ENCODE measurements at regions not wholly inside any gene's neighbourhood (a gene's known extent, or its start where the extent isn't known, plus 50 kb on each side); places are given as distances from the start of the nearest gene placed in this dataset.
"Not testable (repeated sequence)": the region's sequence is repeated elsewhere in the genome, so short reads cannot be mapped to it uniquely, and the experiment has no call there.

DNA sequence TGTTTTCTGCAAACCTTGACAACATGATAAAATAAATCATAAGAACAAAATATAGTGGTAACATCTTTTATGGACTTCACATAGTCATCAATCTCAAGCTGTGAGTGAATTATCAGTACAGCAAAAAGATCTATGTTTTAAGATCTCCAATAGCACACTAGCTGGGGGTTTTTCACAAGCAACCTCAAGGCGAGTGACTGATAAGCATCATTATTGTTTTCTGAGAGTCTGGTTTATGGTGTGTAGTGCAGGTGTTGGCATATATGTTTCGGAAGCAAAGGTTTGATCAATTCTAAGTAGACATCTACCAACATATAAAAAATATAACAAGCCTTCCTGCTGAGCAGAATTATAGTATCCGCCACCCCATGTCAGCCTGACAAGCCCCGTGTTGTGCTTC is 403.8 kb upstream of the MGMT start:
- no peak for DNase-seq

DNA sequence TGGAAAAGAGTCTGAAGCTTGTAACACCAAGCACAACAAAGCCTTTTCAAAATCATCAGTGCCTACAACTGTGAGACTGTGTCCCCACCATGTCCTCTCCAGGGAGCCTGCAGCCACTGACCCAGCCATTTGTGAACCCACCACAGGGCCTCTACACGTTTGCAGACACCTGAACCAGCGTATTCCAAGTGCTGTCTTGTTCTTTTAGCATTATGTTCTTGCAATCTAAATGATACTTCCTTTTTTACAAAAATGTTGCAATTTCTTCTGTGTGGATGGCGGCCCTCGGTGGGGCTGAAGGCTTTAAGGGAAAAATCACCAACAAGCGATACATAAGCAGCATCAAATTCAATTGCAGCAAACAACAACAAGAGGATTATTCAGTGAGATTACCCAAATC is 403.2 kb upstream of the MGMT start:
- no peak for DNase-seq

DNA sequence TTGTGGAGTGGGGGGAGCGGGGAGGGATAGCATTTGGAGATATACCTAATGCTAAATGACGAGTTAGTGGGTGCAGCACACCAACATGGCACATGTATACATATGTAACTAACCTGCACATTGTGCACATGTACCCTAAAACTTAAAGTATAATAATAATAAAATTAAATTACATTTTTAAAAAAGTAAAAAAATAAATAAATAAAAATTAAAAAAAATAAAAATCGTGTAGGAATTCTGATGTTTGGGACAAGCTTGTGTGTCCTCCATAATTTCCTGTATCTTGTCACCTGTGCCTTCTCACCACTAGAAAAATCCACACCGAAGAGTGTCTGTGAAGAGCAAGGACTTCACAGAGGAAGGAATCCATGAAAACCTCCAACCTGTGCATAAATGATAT is 400.5 kb upstream of the MGMT start:
- DNase-seq: not testable (repeated sequence)

DNA sequence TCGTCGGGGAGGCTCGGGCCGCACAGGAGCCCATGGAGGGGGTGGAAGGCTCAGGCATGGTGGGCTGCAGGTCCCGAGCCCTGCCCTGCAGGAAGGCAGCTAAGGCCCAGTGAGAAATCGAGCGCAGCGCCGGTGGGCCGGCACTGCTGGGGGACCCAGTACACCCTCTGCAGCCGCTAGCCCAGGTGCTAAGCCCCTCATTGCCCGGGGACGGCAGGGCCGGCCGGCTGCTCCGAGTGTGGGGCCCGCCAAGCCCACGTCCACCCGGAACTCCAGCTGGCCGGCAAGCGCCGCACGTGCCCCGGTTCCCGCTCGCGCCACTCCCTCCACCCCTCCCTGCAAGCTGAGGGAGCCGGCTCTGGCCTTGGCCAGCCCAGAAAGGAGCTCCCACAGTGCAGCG is 395.6 kb upstream of the MGMT start:
- DNase-seq: not testable (repeated sequence)

DNA sequence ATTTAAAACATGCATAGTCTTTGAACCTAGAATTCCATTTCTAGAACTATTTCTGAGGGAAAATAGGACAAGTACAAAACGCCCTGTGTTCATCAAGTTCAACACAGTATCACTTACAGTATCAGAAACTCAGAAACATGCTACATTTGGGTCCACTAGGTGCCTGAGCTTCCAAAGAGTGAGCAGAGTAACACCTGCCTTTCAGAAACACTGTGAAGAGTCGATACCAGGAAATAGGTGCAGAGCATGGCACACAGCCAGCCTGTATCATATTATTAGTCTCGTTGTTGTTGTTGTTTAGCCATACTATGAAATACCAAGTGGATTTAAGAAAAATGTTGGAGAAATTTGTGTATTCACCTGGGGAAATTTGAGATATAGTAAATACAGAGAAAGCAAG is 392.1 kb upstream of the MGMT start:
- no peak for DNase-seq

GRCh38 chr10:129075508-129075907 is 391.5 kb upstream of the MGMT start:
- DNase-seq: no peak

GRCh38 chr10:129075927-129076326 is 391.1 kb upstream of the MGMT start:
- DNase-seq: no peak

- DNase-seq: no peak
These were observed 388.7 kb upstream of the MGMT start for GRCh38 chr10:129078346-129078745.

GRCh38 chr10:129078746-129079145 is 388.3 kb upstream of the MGMT start:
- no peak for DNase-seq

DNA sequence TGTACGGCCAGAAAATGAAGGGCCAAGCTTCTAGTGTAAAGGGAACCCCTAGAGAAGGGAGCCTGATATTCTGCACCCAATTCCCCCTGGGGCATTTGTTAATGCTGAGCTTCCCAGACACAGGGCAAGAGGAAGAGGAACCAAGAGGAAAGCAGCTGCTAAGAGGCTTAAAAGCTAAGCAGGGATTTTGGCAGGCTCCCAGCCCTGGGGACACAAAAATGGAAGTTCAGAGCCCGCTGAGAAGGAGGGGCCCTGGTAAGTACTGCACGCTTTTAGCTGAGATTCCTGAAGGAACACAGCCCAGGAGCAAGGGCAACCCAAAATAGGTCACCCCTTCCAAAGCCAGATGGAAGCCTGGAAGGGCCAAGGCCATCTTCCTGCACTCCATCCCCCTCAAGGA is 387.3 kb upstream of the MGMT start:
- DNase-seq: no peak

DNA sequence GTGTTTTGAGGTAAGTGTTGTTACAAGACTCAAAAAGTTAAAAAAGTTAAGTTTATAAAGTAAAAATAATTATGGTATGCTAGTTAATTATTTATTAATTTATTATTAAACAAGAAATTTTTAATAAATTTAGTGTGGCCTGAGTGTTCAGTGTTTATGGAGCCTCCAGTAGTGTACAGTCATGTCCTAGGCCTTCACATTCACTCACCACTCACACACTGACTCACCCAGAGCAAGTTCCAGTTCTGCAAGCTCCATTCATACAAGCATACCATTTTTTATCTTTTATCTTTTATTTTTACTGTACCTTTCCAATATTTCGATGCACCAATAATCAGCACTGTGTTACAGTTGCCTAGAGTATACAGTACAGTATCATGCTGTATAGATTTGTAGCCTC is 381.2 kb upstream of the MGMT start:
- no peak for DNase-seq

DNA sequence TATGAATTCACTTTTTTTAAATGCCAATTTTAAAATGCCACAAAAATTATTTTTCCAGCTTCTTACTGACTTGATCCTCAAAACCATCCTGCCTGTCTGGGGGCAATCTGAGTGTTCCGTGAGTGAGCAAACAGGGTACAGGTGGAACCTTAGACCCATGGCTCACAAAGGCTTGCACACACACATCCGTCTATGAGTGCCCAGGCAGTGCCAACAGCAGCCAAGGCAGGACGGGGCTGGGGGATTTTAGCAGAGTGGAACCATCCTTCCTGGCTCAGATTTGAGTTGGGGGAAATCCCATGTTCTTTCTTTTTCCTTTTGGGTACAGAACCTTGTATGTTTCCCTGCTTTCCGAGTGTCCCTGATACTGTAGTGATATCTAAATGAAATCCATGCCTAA is 377.7 kb upstream of the MGMT start:
- no peak for DNase-seq

DNA sequence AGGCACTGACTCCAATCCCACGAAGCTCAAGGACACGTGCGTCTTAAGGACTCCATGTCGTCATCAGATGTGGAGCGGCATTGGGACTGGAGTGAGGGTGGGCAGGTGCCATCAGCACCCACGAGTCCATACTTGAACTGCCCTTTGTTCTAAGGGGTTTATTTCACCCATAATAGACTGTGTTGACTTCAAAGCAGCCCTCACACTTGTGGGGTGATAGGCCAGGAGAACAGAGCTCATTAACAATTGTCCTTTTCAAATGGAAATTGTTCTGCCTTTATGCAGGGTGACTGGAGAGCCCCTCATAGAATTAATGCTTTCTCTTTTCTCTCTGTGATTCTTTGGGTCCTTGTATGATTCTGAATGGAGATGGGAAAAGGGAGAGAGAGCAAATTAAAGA is 376.9 kb upstream of the MGMT start:
- no peak for DNase-seq

GRCh38 chr10:129090618-129091366 is 376.2 kb upstream of the MGMT start:
- no peak for DNase-seq

DNA sequence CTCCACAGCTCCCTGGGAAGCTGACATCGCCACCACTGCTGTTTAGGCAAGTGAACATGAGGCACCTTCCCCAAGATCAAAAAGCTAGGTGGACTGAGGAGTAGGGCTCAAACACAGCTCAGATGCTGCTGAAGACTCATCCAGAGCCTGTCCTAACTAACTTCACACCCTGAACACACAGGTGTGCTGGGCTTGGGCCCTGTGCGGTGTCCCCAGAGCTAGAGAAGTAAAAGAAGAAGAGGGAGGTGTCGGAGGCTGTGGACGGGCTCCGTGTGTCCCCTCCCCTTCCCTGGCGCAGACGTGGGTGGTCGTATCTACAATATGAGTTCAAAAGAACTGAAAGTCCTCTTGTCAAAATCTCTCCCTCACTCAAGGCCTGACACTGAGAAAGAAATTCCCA is 373.4 kb upstream of the MGMT start:
- no peak for DNase-seq

DNA sequence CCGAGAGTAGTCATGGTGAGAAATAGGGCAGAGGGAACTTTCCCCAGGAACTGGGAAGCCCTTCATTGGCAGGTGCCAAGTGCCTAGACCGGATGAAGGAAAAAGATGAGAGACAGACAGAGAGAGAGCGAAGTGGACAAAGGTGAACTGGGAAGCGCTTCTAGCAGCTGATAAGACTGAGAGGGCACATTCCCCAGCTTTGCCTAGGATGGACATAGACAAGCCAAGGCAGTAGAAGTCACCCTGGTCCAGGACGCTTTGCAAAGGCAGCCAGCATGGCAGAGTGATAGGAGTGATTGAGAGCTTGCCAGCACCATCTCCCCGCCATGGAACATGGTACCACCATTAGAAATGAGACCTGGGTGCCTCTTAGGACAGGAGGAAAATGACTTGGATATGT is 372.8 kb upstream of the MGMT start:
- DNase-seq: no peak

DNA sequence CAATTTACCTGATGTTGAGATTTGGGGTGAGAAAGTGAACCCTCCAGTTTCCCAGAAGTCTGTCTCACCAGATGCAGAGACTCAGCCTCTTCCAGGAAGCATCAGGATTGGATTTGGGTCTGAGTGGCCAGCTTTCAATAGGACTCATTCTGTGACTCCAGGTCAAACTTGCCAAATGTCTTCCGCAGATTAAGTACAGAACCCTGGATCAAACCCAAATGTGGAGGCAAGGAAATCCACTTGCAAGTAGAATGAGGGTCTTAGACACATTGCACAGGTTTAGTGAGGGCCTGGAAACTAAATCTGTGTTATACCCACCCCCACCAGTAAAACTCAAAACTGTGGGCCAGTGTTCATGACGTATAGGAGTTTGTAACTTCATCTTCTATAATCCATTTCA is 372.2 kb upstream of the MGMT start:
- no peak for DNase-seq

DNA sequence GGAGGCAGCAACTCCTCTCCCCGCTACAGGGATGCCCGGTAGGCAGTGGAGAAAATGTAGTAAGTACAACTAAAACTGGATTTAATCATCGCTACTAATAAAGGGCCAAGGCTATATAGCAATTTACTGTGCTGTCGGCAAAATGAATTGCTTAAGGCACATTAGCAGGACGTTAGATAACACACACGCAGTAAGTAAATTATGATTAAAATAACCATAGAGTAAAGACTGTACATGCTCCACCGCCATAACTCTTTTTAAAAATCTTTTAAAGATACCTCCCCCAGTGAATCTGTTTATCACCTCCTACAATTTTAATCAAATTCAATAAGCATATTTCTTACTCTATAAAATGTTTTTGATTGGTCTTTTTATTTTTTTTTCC is 371.4 kb upstream of the MGMT start:
- DNase-seq: no peak

DNA sequence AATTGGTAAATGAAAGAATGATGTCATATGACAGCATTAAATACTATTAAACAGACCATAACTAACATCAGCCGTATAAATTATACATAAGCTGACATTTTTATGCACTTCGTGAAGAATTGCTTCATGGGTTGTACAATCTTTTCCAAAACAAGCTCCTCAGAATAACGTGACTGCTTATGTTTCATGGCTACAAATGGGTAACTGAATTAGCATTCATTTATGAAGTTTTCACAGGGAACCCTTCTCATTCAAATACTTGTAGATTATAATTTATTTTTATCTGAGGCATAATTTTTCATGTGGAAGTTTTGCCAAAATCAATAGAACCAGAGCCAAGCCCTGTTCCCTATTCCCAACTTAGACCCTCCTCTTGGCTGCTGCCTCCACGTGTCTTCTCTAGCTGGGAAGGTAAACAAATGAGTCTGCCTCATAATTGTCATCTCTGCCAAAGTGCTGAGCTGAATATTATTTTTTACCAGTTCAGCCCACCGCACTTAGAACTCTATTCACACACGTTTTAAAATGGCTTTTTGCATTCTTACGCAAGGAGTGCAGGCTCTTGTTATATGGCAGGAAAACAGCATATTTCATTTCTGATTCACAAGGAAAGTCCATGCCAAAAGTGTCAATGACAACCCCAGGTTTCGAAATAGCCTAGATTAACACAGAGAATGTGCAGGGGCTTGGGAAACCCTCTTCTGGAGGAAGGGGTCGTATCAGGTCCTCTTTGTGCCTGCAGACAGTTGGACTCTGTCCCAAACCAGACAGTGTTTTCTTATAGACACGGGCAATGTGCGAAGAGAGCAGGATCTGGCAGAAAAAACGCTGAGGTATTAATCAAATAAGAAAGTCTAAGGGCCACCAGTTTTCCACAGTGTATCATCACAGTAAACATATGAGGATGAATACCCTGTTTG is 370.7 kb upstream of the MGMT start:
- DNase-seq: no peak

- no peak for DNase-seq
These were observed 369.2 kb upstream of the MGMT start for GRCh38 chr10:129097776-129098330.

DNA sequence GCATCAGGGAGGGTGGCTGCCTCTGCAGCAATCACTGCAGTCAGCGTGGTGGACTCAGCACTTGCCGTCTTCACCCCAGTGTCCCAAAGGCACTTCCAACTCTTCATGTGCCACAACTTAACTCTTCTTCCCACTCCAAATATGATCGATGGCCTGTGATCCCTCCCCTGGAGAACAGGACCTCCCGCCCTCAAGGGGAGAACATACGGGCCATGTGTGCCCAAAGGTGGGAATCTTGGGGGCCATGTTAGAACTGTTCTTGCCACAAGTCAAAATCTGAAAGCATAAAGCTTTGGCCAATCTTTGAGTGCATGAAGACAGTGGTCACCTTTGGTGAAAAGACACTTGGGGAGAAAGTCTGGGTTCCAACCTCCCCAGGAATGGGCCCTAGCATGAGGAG is 368.5 kb upstream of the MGMT start:
- no peak for DNase-seq

DNA sequence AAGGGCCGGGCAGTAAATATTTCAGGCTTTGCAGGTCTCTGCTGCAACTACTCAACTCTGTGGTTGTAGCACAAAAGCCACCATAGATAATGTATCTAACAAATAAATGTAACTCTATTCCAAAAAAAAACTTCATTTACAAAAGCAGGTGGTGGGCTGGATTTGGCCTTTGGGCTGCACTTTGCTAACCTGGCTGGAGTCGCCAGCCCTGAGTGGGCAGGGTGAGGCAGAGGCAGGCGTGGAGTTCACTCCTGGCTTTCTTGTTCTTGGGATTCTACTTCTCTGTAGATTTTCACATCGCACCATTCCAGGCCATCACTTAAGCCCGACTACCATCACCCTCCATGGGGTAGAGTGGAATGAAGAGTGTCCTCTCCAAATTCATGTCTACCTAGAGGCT is 367.6 kb upstream of the MGMT start:
- no peak for DNase-seq

DNA sequence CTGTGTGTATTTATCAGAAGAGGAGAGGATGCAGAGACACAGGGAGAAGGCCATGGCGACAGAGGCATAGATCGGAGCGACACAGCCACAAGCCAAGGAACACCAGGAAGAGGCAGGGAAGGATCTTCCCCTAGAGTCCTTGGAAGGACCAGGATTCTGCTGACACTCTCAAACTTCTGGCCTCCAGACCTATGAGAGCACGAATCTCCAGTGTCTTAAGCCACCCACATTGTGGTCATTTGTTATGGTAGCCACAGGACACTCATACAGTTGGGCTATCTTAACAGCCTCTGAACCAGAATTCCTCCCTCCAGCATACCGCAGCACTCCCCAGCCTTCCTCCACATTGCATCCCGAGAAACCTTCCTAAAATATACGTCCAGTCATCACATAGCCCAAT is 367.0 kb upstream of the MGMT start:
- DNase-seq: no peak
